DOHH2 (cell line): ENCODE measurements at regions not wholly inside any gene's neighbourhood (a gene's known extent, or its start where the extent isn't known, plus 50 kb on each side); places are given as distances from the start of the nearest gene placed in this dataset.

Experiments
- EZH2phosphoT487 ChIP-seq: fragments of 200-600 bp; sonication (generic); IDR thresholded peaks from 2 replicates; pipeline ENCODE4 v1.6.1; 2017; ENCODE audit warnings: borderline replicate concordance, mild to moderate bottlenecking, antibody characterized with exemption, low read length, moderate library complexity, mixed read lengths
- TF ChIP-seq, protein P1 (sequence below): fragments of 200-600 bp; sonication (generic); IDR thresholded peaks from one replicate; pipeline ENCODE4 v1.5.1; 2014; ENCODE audit warnings: antibody characterized with exemption, mild to moderate bottlenecking, low read depth, low read length; ENCODE audit not compliant: poor library complexity, severe bottlenecking

DNA sequence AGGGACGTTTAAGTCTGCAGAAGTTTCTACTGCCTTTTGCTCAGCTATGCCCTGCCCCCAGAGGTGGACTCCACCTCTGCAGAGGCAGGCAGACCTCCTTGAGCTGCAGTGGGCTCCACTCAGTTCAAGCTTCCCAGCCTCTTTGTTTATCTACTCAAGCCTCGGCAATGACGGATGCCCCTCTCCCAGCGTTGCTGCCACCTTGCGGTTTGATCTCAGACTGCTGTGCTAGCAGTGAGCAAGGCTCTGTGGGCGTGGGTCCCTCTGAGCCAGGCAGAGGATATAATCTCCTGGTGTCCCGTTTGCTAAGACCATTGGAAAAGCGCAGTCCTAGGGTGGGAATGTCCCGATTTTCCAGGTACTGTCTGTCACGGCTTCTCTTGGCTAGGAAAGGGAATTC, 2188.5 kb upstream of the WWC1 start:
- TF ChIP-seq, protein P1, sequence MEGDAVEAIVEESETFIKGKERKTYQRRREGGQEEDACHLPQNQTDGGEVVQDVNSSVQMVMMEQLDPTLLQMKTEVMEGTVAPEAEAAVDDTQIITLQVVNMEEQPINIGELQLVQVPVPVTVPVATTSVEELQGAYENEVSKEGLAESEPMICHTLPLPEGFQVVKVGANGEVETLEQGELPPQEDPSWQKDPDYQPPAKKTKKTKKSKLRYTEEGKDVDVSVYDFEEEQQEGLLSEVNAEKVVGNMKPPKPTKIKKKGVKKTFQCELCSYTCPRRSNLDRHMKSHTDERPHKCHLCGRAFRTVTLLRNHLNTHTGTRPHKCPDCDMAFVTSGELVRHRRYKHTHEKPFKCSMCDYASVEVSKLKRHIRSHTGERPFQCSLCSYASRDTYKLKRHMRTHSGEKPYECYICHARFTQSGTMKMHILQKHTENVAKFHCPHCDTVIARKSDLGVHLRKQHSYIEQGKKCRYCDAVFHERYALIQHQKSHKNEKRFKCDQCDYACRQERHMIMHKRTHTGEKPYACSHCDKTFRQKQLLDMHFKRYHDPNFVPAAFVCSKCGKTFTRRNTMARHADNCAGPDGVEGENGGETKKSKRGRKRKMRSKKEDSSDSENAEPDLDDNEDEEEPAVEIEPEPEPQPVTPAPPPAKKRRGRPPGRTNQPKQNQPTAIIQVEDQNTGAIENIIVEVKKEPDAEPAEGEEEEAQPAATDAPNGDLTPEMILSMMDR, result no peak
- no peak for TF ChIP-seq EZH2phosphoT487
